K562 (cell line): ENCODE measurements at regions not wholly inside any gene's neighbourhood (a gene's known extent, or its start where the extent isn't known, plus 50 kb on each side); places are given as distances from the start of the nearest gene placed in this dataset.

Experiments used
- ATAC-seq: fragments of 200-7000 bp; cut with Tn5 transposase; 3 replicates; pipeline ENCODE4 v1.9.1; 2020; ENCODE audit warnings: moderate library complexity
- BruUV-seq: library from RNA; stranded (reverse); fragments of 400-500 nt; replicated peaks from 2 replicates; lab custom pipeline; 2021; lab: Mats Ljungman, UMichigan
- CTCF ChIA-PET: fragments of 300-600 bp; formaldehyde crosslinking; extraction: SDS; loops from one replicate; lab custom pipeline; 2021; ENCODE audit warnings: low intra/inter-chr PET ratio; lab: Yijun Ruan, JAX
- POLR2A ChIA-PET: fragments of 300-600, 350-650 bp; sonication (Branson Sonifier 250); formaldehyde crosslinking; extraction: SDS; loops from one replicate; lab custom pipeline; 2021; ENCODE audit warnings: antibody characterized with exemption, inconsistent platforms; lab: Yijun Ruan, JAX
- DNase-seq, 4 experiments: peaks; one replicate each; pipeline versions ENCODE4 v3.0.0 to v3.0.0-alpha.2; 2011 to 2018; ENCODE audit warnings: low spot score in 3 of 4, mixed read lengths in 3 of 4; ENCODE audit errors: extremely low read depth in 1 of 4
- FAIRE-seq: peaks from 2 replicates; lab custom pipeline; 2011; peaks lifted over from hg19 to GRCh38; lab: Jason Lieb, UNC
- H2AFZ ChIP-seq: 2 replicates; pipeline ENCODE4 v1.6.0; 2011; ENCODE audit warnings: low read depth, low read length, control low read depth, inconsistent platforms
- H3K27ac ChIP-seq: fragments of 200-600 bp; 3 replicates; pipeline ENCODE4 v1.8.0; 2011; ENCODE audit warnings: low read depth, mild to moderate bottlenecking, control low read depth, inconsistent platforms, low read length, moderate library complexity, mixed read lengths; ENCODE audit errors: extremely low read depth
- H3K27me3 ChIP-seq, 2 experiments: fragments of 300-600 bp in 1 of 2; 2 replicates in 1 of 2; 3 replicates in 1 of 2; pipeline versions ENCODE4 v1.6.0 to v1.8.0; 2011; ENCODE audit warnings: inconsistent platforms in 2 of 2, low read length in 2 of 2, mild to moderate bottlenecking in 1 of 2, mixed read lengths in 1 of 2, moderate library complexity in 1 of 2; ENCODE audit not compliant: control insufficient read depth in 2 of 2, insufficient read depth in 2 of 2
- H3K36me3 ChIP-seq: fragments of 300-600 bp; 3 replicates; pipeline ENCODE4 v1.8.0; 2011; ENCODE audit warnings: mild to moderate bottlenecking, low read length, inconsistent platforms; ENCODE audit not compliant: control insufficient read depth, insufficient read depth
- H3K4me1 ChIP-seq, 2 experiments: fragments of 200-600 bp in 1 of 2; replicated peaks in 1 of 2; 2 replicates in 1 of 2; 3 replicates in 1 of 2; pipeline versions ENCODE4 v1.5.1 to v1.8.0; 2011; ENCODE audit warnings: inconsistent platforms in 2 of 2, low read length in 2 of 2, mild to moderate bottlenecking in 1 of 2, mixed read lengths in 1 of 2, moderate library complexity in 1 of 2; ENCODE audit not compliant: control insufficient read depth in 2 of 2, insufficient read depth in 2 of 2
- H3K4me2 ChIP-seq: 2 replicates; pipeline ENCODE4 v1.6.1; 2011; ENCODE audit warnings: low read length, control low read depth, inconsistent platforms, mixed read lengths; ENCODE audit not compliant: insufficient read depth
- H3K4me3 ChIP-seq: fragments of 200-600 bp; sonication (generic), shearing (Covaris generic); 2 replicates; pipeline ENCODE4 v1.5.1; 2016; ENCODE audit warnings: control low read depth, inconsistent platforms
- H3K79me2 ChIP-seq: fragments of 200-600 bp; 3 replicates; pipeline ENCODE4 v1.8.0; 2011; ENCODE audit warnings: low read length, inconsistent platforms; ENCODE audit not compliant: control insufficient read depth, insufficient read depth
- H3K9ac ChIP-seq, 2 experiments: 2 replicates each; pipeline versions ENCODE4 v1.6.0 to v1.6.1; 2011; ENCODE audit warnings: low read depth in 2 of 2, low read length in 2 of 2, control low read depth in 1 of 2, inconsistent platforms in 1 of 2, mild to moderate bottlenecking in 1 of 2, mixed read lengths in 1 of 2; ENCODE audit not compliant: insufficient read depth in 1 of 2
- H3K9me1 ChIP-seq: one replicate; pipeline ENCODE4 v1.6.0; 2011; ENCODE audit warnings: inconsistent platforms, mild to moderate bottlenecking, low read length, moderate library complexity; ENCODE audit not compliant: control insufficient read depth, insufficient read depth
- H3K9me3 ChIP-seq: replicated peaks from 2 replicates; pipeline ENCODE4 v1.5.1; 2011; ENCODE audit warnings: low read depth, low read length, inconsistent platforms; ENCODE audit not compliant: control insufficient read depth, insufficient read depth
- H4K20me1 ChIP-seq: replicated peaks from 2 replicates; pipeline ENCODE4 v1.6.1; 2011; ENCODE audit warnings: low read length, inconsistent platforms, mixed read lengths; ENCODE audit not compliant: control insufficient read depth, insufficient read depth
- FOXJ3 ChIP-seq: sonication (generic); formaldehyde crosslinking; IDR thresholded peaks from 2 replicates; pipeline ENCODE4 v1.4.0; 2020; ENCODE audit warnings: mild to moderate bottlenecking, missing genetic modification reagents
- GTF2F1 ChIP-seq: IDR thresholded peaks from 2 replicates; pipeline ENCODE4 v1.6.1; 2011; ENCODE audit warnings: low read depth, low read length, improper control_type of control experiment
- HOXB6 ChIP-seq: fragments of 250-450 bp; sonication (Bioruptor Pico); IDR thresholded peaks from 2 replicates; pipeline ENCODE4 v1.5.1; 2022; ENCODE audit warnings: mild to moderate bottlenecking, borderline replicate concordance
- MYC ChIP-seq, 2 experiments: fragments of 250-450 bp in 1 of 2; sonication (Bioruptor Pico) in 1 of 2; IDR thresholded peaks; 2 replicates each; pipeline versions ENCODE4 v1.5.1 to v1.6.1; 2012 to 2021; ENCODE audit warnings: low read depth in 2 of 2, borderline replicate concordance in 1 of 2, improper control_type of control experiment in 1 of 2, low read length in 1 of 2, mild to moderate bottlenecking in 1 of 2, moderate library complexity in 1 of 2
- RBM22 ChIP-seq: fragments of 200-400 bp; formaldehyde crosslinking; IDR thresholded peaks from 2 replicates; pipeline ENCODE4 v1.6.1; 2018; ENCODE audit warnings: low read length, low read depth; ENCODE audit not compliant: poor library complexity, severe bottlenecking
- TFE3 ChIP-seq: fragments of 450-650 bp; formaldehyde crosslinking; IDR thresholded peaks from 2 replicates; pipeline ENCODE4 v1.4.0; 2020; ENCODE audit warnings: mild to moderate bottlenecking, mixed read lengths
- TOE1 ChIP-seq, 2 experiments: fragments of 450-650 bp in 1 of 2; sonication (generic) in 1 of 2; formaldehyde crosslinking in 1 of 2; IDR thresholded peaks; 2 replicates each; pipeline versions ENCODE4 v1.7.1 to v1.8.0; 2016 to 2022; ENCODE audit warnings: borderline replicate concordance in 2 of 2, mild to moderate bottlenecking in 2 of 2, antibody characterized with exemption in 1 of 2, inconsistent platforms in 1 of 2, low read depth in 1 of 2, missing genetic modification reagents in 1 of 2, moderate library complexity in 1 of 2
- WGBS: fragments of 100-300 bp; shearing (Covaris generic); methylation state at CpG from one replicate; pipeline ENCODE4 v1.1.6; 2016; ENCODE audit warnings: low coverage, mixed read lengths; ENCODE audit not compliant: insufficient coverage; ENCODE audit errors: missing lambda C conversion rate; 5-methylcytosine and 5-hydroxymethylcytosine counted together
- in situ Hi-C: fragments of 300-500 bp; cut with MboI; formaldehyde crosslinking; loops from 4 replicates; pipeline ENCODE4 v1.15.0; 2018; ENCODE audit warnings: inconsistent platforms, mixed read lengths
- intact Hi-C: fragments of 100-400 bp; cut with micrococcal nuclease; formaldehyde crosslinking; loops from 2 replicates; pipeline ENCODE4 v1.14.2; 2022
- TF ChIP-seq, protein P1 (sequence below), 3 experiments: fragments of 200-800 bp in 1 of 3; sonication (Bioruptor generic) in 1 of 3; sonication (generic) in 1 of 3; formaldehyde crosslinking in 1 of 3; IDR thresholded peaks; 2 replicates each; pipeline versions ENCODE4 v1.6.1 to v1.8.0; 2016 to 2022; ENCODE audit warnings: mild to moderate bottlenecking in 2 of 3, missing compliant biosample characterization in 2 of 3, missing genetic modification characterization in 2 of 3, missing genetic modification reagents in 1 of 3
- TF ChIP-seq, protein P2 (sequence below): sonication (generic); formaldehyde crosslinking; IDR thresholded peaks from 2 replicates; pipeline ENCODE4 v1.8.1; 2023; ENCODE audit warnings: mild to moderate bottlenecking, missing genetic modification reagents

DNA sequence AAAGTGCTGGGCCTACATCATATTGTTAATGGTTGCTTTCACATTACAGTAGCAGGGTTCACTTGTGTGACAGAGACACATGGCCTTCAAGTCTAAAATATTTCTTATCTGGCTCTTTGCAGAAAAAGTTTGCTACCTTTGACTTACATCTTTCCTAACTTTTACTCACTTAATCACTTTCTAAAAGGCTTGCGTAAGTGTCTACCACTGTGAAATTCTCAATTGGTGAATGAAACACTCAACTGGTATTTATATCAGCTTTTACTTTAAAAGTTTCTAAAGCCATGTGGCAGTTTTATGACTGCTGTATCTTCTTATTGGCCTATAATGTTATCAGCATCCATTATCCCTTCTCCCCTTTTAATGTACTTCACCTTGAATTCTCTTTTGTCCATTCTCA, 554.5 kb downstream of the ZIC1 start:
- Histone ChIP-seq H3K4me2 (no peak overlapping the region), H3K27me3 (no peaks in the 10 kb centered on the region), H3K4me3 (no peak overlapping the region), H2AFZ (no peak overlapping the region), H3K79me2 (no peaks in the 10 kb centered on the region), H3K9ac (no peak overlapping the region), H3K36me3 (no peaks in the 10 kb centered on the region), H3K9me1 (no peaks in the 10 kb centered on the region), H3K27ac (no peak overlapping the region), H3K4me1 (no peaks in the 10 kb centered on the region), H4K20me1 (no peaks in the 10 kb centered on the region), H3K9me3 (no peaks in the 10 kb centered on the region)
- BruUV-seq, result no TSS peak
- POLR2A ChIA-PET, result no interaction called here
- ATAC-seq (no peak), FAIRE-seq (no peak), DNase-seq (no peak)
- WGBS, result 0% methylated on average over 1 of the region's 1 CpG
- TF ChIP-seq HOXB6 (CRISPR knock-in tag) (no peak), TFE3 (CRISPR knock-in tag) (no peak), MYC (IDR thresholded peaks at IDR 0.05; ENCODE audit: low read depth, low read length) (no peak), MYC (CRISPR knock-in tag; IDR thresholded peaks at IDR 0.05; ENCODE audit: borderline replicate concordance, low read depth) (no peak), RBM22 (no peak), TOE1 (IDR thresholded peaks at IDR 0.05; ENCODE audit: borderline replicate concordance) (no peak), TOE1 (CRISPR knock-in tag; IDR thresholded peaks at IDR 0.05; ENCODE audit: borderline replicate concordance, low read depth) (no peak), FOXJ3 (CRISPR knock-in tag) (no peak), GTF2F1 (no peak)
- TF ChIP-seq, protein P1, sequence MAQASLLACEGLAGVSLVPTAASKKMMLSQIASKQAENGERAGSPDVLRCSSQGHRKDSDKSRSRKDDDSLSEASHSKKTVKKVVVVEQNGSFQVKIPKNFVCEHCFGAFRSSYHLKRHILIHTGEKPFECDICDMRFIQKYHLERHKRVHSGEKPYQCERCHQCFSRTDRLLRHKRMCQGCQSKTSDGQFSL (CRISPR knock-in tag; IDR thresholded peaks at IDR 0.05), result no peak
- TF ChIP-seq, protein P1 (tag; IDR thresholded peaks at IDR 0.05), result no peak
- TF ChIP-seq, protein P2, sequence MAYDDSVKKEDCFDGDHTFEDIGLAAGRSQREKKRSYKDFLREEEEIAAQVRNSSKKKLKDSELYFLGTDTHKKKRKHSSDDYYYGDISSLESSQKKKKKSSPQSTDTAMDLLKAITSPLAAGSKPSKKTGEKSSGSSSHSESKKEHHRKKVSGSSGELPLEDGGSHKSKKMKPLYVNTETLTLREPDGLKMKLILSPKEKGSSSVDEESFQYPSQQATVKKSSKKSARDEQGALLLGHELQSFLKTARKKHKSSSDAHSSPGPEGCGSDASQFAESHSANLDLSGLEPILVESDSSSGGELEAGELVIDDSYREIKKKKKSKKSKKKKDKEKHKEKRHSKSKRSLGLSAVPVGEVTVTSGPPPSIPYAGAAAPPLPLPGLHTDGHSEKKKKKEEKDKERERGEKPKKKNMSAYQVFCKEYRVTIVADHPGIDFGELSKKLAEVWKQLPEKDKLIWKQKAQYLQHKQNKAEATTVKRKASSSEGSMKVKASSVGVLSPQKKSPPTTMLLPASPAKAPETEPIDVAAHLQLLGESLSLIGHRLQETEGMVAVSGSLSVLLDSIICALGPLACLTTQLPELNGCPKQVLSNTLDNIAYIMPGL (CRISPR knock-in tag), result no peak
- intact Hi-C loops (no loop called here), in situ Hi-C loops (no loop called here)
- CTCF ChIA-PET, result no interaction called here
